HCT116 (cell line): ENCODE measurements at regions not wholly inside any gene's neighbourhood (a gene's known extent, or its start where the extent isn't known, plus 50 kb on each side); places are given as distances from the start of the nearest gene placed in this dataset.

ENCODE experiments used
- MAX ChIP-seq: IDR thresholded peaks from 2 replicates; pipeline ENCODE4 v1.6.1; 2012
- POLR2A ChIP-seq: IDR thresholded peaks from 2 replicates; pipeline ENCODE4 v1.7.0; 2011; ENCODE audit warnings: borderline replicate concordance; ENCODE audit not compliant: insufficient read depth, insufficient read length; ENCODE audit errors: extremely low read depth
- POLR2AphosphoS5 ChIP-seq: IDR thresholded peaks from 2 replicates; pipeline ENCODE4 v1.6.1; 2011; ENCODE audit warnings: mild to moderate bottlenecking, low read depth, low read length, moderate library complexity

GRCh38 chr20:29319725-29320124 is 1937.7 kb upstream of the DEFB115 start:
- no peak for TF ChIP-seq POLR2AphosphoS5
- no peak for TF ChIP-seq POLR2A
- TF ChIP-seq MAX, result no peak
